HG03432 (cell line): ENCODE measurements at regions not wholly inside any gene's neighbourhood (a gene's known extent, or its start where the extent isn't known, plus 50 kb on each side); places are given as distances from the start of the nearest gene placed in this dataset.

ENCODE experiments used
- ATAC-seq: cut with Tn5 transposase; IDR thresholded peaks from one replicate; pipeline ENCODE4 v1.9.1; 2021; ENCODE audit warnings: mild to moderate bottlenecking, moderate library complexity; ENCODE audit not compliant: unreplicated experiment

- no peak for ATAC-seq
Observed at GRCh38 chr15:62816342-62817069, 226.0 kb upstream of the TPM1 start.

DNA sequence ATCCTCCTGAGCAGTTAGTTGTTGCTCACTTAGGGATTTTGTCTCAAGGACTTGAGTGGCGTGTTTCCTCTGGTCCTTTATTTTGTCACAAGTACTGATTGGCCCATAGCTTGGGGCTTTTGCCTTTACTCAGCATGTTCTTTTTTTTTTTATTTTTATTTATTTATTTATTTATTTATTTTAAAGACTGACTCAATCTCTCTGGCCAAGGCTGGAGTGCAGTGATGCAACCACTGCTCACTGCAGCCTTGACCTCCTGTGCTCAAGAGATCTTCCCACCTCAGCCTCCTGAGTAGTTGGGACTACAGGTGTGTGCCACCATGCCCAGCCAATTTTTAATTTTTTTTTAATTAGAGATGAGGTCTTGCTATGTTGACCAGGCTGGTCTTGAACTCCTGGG, 223.9 kb upstream of the TPM1 start:
- ATAC-seq = no peak

- ATAC-seq = no peak
Observed at GRCh38 chr15:62821384-62822131, 221.0 kb upstream of the TPM1 start.

- ATAC-seq = no peak
Observed at GRCh38 chr15:62822228-62822627, 220.3 kb upstream of the TPM1 start.

DNA sequence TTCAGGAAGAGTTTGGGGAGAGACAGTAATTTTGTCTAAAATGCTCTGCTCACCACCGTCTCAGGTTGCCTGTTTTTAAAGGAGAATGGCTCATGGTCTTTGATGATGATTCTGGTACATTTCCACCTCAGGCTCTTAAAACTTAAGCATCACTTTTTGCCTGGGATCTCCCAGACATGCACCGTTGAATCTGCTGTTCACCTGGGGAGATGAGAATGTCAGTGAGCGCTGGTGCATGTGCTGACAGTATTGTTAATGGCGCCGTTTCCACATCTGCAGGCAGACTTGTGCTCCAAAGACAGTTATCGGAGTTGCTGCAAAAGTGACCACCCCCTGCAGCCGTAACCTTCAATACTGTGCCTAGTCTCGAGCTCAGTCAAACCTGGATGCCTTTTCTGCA, 219.0 kb upstream of the TPM1 start:
- no peak for ATAC-seq

GRCh38 chr15:62824111-62825015, 218.2 kb upstream of the TPM1 start:
- no peak for ATAC-seq

DNA sequence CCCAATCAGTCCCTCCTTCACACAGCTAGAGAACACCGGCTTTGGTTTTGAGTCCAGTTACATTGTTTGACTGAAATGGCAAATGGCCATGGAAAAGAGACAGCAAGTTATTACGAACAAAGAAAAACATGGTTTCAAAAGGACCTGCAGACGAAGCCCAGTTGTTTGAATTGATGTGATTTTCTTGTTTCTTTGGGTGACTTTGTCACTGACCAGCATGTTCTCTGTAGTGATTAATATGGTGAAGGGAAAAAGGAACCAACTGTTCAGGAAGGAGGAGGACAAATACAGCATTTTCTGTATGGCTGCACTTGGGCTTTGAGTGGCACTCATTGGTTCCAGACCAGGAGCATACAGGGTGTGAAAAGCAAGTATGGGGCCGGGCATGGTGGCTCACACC, 217.4 kb upstream of the TPM1 start:
- ATAC-seq = no peak

- ATAC-seq = no peak
Observed at GRCh38 chr15:62826561-62826960, 216.0 kb upstream of the TPM1 start.

DNA sequence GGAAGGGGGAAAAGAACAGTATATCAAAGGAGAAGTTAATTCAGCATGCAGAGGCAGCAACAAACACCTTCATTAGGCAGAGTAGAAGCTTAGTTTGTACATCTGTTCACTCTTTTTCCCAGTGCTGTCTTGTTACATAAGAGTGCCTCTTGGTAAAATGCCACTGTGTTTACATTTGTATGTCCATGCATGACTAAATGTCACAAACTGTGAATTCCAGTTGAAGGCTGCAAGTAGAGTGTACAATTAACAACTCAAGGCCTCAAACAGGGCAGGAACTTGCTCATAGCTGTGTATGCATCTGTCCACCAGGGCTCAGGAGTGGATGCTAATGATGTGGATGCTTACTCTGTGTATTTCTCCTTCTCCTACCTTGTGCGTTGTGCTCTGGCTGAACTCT, 214.2 kb upstream of the TPM1 start:
- ATAC-seq = no peak

- ATAC-seq = no peak
Observed at GRCh38 chr15:62832231-62832630, 210.3 kb upstream of the TPM1 start.

GRCh38 chr15:62833646-62834045, 208.9 kb upstream of the TPM1 start:
- ATAC-seq = no peak

- no peak for ATAC-seq
Observed at GRCh38 chr15:62834686-62835329, 207.7 kb upstream of the TPM1 start.

- ATAC-seq = no peak
Observed at GRCh38 chr15:62835351-62835750, 207.2 kb upstream of the TPM1 start.

DNA sequence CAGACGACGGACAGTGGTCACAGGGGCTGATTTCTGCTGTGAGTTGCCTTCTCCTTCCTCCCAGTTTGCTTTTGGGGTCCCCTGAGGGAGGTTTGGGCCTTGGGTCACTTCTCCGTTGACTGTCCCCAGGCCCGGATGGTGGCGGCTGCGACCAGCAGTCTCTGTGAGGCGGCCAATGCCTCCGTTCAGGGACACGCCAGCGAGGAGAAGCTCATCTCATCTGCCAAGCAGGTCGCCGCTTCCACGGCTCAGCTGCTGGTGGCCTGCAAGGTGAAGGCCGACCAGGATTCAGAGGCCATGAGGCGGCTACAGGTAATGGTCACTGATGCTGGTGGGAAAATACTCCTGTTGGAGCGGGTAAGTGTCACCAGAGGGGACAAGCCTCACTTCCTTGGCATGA, 206.8 kb upstream of the TPM1 start:
- ATAC-seq = no peak

- ATAC-seq = no peak
Observed at GRCh38 chr15:62840526-62841268, 201.8 kb upstream of the TPM1 start.

- ATAC-seq = no peak
Observed at GRCh38 chr15:62841269-62841628, 201.3 kb upstream of the TPM1 start.

- ATAC-seq = no peak
Observed at GRCh38 chr15:62841891-62842559, 200.5 kb upstream of the TPM1 start.

GRCh38 chr15:62843311-62843710, 199.2 kb upstream of the TPM1 start:
- ATAC-seq = no peak

DNA sequence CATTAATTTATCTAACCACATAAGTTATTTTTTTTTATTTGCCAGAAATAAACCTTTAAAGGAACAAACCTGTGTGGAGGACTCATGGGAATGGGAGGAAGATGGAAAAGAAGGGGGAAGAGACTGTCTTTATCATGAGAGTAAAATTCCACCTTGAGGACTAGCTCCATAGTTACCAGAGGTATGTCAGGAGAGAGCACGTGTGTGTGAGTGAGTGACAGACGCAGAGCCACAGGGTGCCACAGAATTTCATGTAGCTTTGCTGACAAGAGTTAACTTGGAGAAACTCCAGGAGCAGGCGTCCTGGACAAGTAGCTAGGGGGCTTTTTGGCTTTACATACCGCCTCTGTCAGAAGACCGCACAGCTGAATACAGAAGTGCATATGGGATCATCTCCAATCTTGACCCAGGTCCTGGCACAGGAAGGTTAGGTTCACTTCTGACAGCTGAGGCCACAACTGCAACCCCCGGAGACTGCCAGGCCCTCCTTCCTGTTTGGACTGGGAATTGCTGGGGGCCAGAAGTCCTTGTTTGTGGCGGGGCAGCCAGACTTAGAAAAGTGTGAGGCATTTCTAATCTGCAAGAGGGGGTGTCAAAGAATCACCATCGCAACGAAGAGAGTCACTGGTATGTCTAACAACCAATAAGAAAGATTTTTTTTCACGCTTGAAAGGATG, 197.8 kb upstream of the TPM1 start:
- ATAC-seq = no peak
